Activated CD4-positive, alpha-beta memory T cell treated with anti-CD3 and anti-CD28 coated beads for 36 hours (primary cell): ENCODE measurements at regions not wholly inside any gene's neighbourhood (a gene's known extent, or its start where the extent isn't known, plus 50 kb on each side); places are given as distances from the start of the nearest gene placed in this dataset.

Experiments
- CTCF ChIA-PET: fragments of 350-600 bp; sonication (Branson Sonifier 250); formaldehyde crosslinking; loops from one replicate; lab custom pipeline; 2021; ENCODE audit warnings: antibody characterized with exemption, inconsistent platforms; lab: Charles Lee
- POLR2A ChIA-PET: fragments of 350-600 bp; sonication (Branson Sonifier 250); formaldehyde crosslinking; loops from one replicate; lab custom pipeline; 2021; ENCODE audit warnings: antibody characterized with exemption; lab: Charles Lee
- DNase-seq: peaks from one replicate; pipeline ENCODE4 v3.0.0-alpha.2; 2020
- H3K27ac Mint-ChIP-seq: one replicate; pipeline ENCODE4 v1.8.0; 2021; ENCODE audit warnings: mixed read lengths
- H3K27me3 Mint-ChIP-seq: one replicate; pipeline ENCODE4 v1.8.0; 2021; ENCODE audit warnings: mixed read lengths
- H3K36me3 Mint-ChIP-seq: one replicate; pipeline ENCODE4 v1.8.0; 2021; ENCODE audit warnings: mixed read lengths
- H3K4me1 Mint-ChIP-seq: one replicate; pipeline ENCODE4 v1.8.0; 2021; ENCODE audit warnings: low read depth, mixed read lengths
- H3K4me3 Mint-ChIP-seq: one replicate; pipeline ENCODE4 v1.8.0; 2021; ENCODE audit warnings: mild to moderate bottlenecking, mixed read lengths
- H3K9me3 Mint-ChIP-seq: one replicate; pipeline ENCODE4 v1.8.0; 2021; ENCODE audit warnings: mixed read lengths
- intact Hi-C: fragments of 100-400 bp; cut with micrococcal nuclease; formaldehyde crosslinking; loops from one replicate; pipeline ENCODE4 v1.15.1; 2023

DNA sequence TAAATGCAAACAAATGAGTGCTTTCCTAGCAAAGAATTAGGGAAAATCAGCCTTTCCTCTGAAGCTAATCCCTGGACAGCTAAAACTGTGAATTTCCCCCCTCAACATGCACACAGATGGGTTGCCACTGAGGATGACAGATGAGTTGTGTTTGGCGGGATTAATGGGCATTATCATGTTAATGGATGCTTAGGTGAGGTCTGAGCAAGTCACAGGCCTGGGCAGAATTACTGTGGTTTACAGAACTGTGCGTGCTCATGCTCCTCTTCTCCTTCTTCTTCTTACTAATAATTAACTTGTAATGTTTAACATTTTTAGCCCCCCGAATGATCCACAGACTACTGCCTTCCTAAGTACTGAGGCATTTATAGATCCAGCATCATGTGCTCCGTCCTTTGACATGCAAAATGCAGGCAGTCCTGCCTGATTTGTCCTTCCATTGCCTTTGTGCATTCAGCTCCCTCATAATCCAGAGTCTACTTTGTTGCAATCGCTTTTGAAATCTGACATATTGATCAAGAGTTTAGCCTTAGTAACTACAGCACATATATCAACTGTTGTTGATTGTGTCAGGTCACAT, 753.4 kb upstream of the MMS22L start:
- no peak for DNase-seq
- Mint-ChIP-seq H3K27me3 (no peaks in the 10 kb centered on the region), H3K4me3 (no peak overlapping the region), H3K27ac (no peak overlapping the region), H3K4me1 (no peaks in the 10 kb centered on the region), H3K9me3 (no peaks in the 10 kb centered on the region), H3K36me3 (no peaks in the 10 kb centered on the region)
- intact Hi-C loops, result no loop called here
- ChIA-PET CTCF (no interaction called here), POLR2A (no interaction called here)

GRCh38 chr6:98037571-98037970, 754.6 kb upstream of the MMS22L start:
- no peak overlapping the region for H3K27ac Mint-ChIP-seq
- ChIA-PET CTCF (no interaction called here), POLR2A (no interaction called here)
- DNase-seq, result no peak
- H3K9me3 Mint-ChIP-seq, result no peaks in the 10 kb centered on the region
- no peaks in the 10 kb centered on the region for H3K4me1 Mint-ChIP-seq
- intact Hi-C loops, result no loop called here
- no peaks in the 10 kb centered on the region for H3K36me3 Mint-ChIP-seq
- no peaks in the 10 kb centered on the region for H3K27me3 Mint-ChIP-seq
- H3K4me3 Mint-ChIP-seq, result no peak overlapping the region

DNA sequence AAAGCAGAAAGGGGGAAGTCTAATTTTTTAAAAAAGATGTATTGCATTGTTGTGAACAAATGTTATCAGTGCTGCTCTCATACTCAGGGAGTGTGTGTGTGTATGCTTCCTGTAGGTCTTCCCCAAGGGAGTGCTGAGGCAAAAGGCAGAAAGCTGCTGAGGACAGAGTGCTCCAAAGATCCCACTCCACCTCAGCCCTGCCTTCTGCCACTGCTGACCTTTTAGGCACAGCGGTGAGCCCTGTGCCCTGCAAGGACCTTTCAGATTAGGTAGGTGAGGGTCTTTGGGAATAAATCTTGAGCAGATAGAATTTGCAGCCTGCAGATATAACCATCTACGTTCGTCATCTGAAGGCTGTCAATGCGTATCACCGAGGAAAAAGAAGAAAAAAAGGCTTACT, 756.4 kb upstream of the MMS22L start:
- intact Hi-C loops, result no loop called here
- Mint-ChIP-seq H3K4me3 (no peak overlapping the region), H3K9me3 (no peaks in the 10 kb centered on the region), H3K27me3 (no peaks in the 10 kb centered on the region), H3K4me1 (no peaks in the 10 kb centered on the region), H3K36me3 (no peaks in the 10 kb centered on the region), H3K27ac (no peak overlapping the region)
- DNase-seq, result no peak
- POLR2A ChIA-PET, result no interaction called here
- CTCF ChIA-PET, result no interaction called here

- H3K36me3 Mint-ChIP-seq, result no peaks in the 10 kb centered on the region
- H3K27me3 Mint-ChIP-seq, result no peaks in the 10 kb centered on the region
- ChIA-PET CTCF (no interaction called here), POLR2A (no interaction called here)
- intact Hi-C loops, result no loop called here
- no peaks in the 10 kb centered on the region for H3K4me1 Mint-ChIP-seq
- H3K9me3 Mint-ChIP-seq, result no peaks in the 10 kb centered on the region
- H3K4me3 Mint-ChIP-seq, result no peak overlapping the region
- no peak overlapping the region for H3K27ac Mint-ChIP-seq
- no peak for DNase-seq
Observed at GRCh38 chr6:98039904-98040607, 757.0 kb upstream of the MMS22L start.

DNA sequence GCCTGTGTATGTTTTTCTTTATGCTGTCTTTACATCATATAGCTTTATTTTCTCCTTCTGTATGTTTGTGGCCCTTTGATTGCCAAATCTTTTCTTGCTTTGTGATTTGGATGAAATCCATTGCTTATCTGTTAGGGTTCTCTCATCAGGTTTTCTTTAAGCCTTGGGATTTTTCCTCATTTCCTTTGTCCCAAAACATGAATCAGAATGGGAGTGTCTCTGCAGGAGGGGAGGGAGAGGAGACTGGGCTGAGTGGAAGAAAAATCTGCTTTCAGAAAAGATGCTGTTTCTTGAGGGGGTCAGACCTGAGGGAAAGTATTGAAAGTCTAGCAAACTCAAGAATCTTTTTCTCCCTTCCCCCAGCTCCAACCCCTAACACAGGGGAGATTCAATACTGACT, 758.0 kb upstream of the MMS22L start:
- ChIA-PET CTCF (no interaction called here), POLR2A (no interaction called here)
- intact Hi-C loops, result no loop called here
- Mint-ChIP-seq H3K36me3 (no peaks in the 10 kb centered on the region), H3K4me3 (no peak overlapping the region), H3K9me3 (no peaks in the 10 kb centered on the region), H3K4me1 (no peaks in the 10 kb centered on the region), H3K27me3 (no peaks in the 10 kb centered on the region), H3K27ac (no peak overlapping the region)
- DNase-seq, result no peak

GRCh38 chr6:98041921-98042320, 758.9 kb upstream of the MMS22L start:
- no peaks in the 10 kb centered on the region for H3K27me3 Mint-ChIP-seq
- intact Hi-C loops, result no loop called here
- no peaks in the 10 kb centered on the region for H3K36me3 Mint-ChIP-seq
- H3K9me3 Mint-ChIP-seq, result no peaks in the 10 kb centered on the region
- ChIA-PET CTCF (no interaction called here), POLR2A (no interaction called here)
- DNase-seq, result no peak
- H3K4me3 Mint-ChIP-seq, result no peak overlapping the region
- H3K4me1 Mint-ChIP-seq, result no peaks in the 10 kb centered on the region
- H3K27ac Mint-ChIP-seq, result no peak overlapping the region

- POLR2A ChIA-PET, result no interaction called here
- Mint-ChIP-seq H3K9me3 (no peaks in the 10 kb centered on the region), H3K4me3 (no peak overlapping the region), H3K27me3 (no peaks in the 10 kb centered on the region), H3K27ac (no peak overlapping the region), H3K4me1 (no peaks in the 10 kb centered on the region), H3K36me3 (no peaks in the 10 kb centered on the region)
- intact Hi-C loops, result no loop called here
- DNase-seq, result no peak
- CTCF ChIA-PET, result no interaction called here
Observed at GRCh38 chr6:98044151-98044561, 761.1 kb upstream of the MMS22L start.

DNA sequence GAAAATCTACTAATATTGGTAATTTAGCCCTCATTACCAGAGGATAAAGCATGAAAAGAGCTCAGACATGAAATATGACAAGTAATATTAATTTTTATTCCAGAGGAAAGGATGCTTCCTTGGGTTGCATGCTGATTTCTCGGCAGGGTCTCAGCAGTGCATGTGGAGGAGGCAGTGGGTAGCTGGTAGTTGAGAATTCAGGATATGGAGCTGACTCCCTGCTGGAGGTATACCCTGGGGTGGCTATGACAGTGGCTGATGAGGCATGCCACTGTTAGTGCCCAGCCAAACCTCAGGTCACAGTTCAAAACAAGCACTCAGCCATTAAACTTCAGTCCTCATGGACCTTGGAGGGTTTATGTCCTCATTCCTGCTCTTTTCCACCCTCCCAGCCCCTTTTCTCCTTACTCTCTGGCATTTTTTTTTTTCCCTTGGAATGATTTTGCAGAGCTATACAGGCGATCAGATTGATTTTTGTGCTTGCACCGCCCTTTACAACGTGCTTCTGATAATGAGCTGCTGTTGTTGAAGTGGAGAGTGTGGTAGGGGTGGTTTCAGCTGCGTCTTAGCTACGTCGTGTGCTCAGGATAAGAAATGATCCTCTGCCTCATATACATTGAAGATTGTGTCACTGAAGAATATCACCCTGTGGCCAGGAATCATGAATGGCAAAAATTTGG, 761.9 kb upstream of the MMS22L start:
- Mint-ChIP-seq H3K27ac (no peak overlapping the region), H3K36me3 (no peaks in the 10 kb centered on the region), H3K27me3 (no peaks in the 10 kb centered on the region), H3K4me1 (no peaks in the 10 kb centered on the region), H3K9me3 (no peaks in the 10 kb centered on the region), H3K4me3 (no peak overlapping the region)
- intact Hi-C loops, result no loop called here
- ChIA-PET CTCF (no interaction called here), POLR2A (no interaction called here)
- no peak for DNase-seq

GRCh38 chr6:98047164-98047563, 764.1 kb upstream of the MMS22L start:
- no peaks in the 10 kb centered on the region for H3K27me3 Mint-ChIP-seq
- H3K27ac Mint-ChIP-seq, result no peak overlapping the region
- POLR2A ChIA-PET, result no interaction called here
- no peaks in the 10 kb centered on the region for H3K36me3 Mint-ChIP-seq
- H3K4me3 Mint-ChIP-seq, result no peak overlapping the region
- CTCF ChIA-PET, result no interaction called here
- no peak for DNase-seq
- no peaks in the 10 kb centered on the region for H3K9me3 Mint-ChIP-seq
- intact Hi-C loops, result no loop called here
- no peaks in the 10 kb centered on the region for H3K4me1 Mint-ChIP-seq

DNA sequence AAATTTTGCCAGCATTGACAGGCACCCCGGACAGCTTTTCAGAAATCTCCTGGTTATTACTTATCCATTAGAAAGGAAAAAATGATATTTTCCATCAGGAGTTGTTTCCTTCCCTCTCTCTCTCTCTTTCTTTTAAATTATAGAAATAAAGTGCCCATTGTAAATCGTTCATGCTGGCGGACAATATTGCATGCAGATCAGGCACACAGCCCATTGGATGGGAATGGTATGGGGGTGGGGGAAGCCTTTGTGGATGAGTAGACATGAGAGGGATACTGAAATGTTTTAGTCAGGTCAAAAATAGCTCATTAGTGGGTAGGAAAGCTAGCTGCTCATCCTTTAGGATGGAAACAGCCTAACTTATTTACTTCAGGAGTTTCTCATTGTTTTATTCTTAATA, 764.9 kb upstream of the MMS22L start:
- H3K9me3 Mint-ChIP-seq, result no peaks in the 10 kb centered on the region
- no peak overlapping the region for H3K27ac Mint-ChIP-seq
- H3K27me3 Mint-ChIP-seq, result no peaks in the 10 kb centered on the region
- H3K36me3 Mint-ChIP-seq, result no peaks in the 10 kb centered on the region
- H3K4me1 Mint-ChIP-seq, result no peaks in the 10 kb centered on the region
- no peak overlapping the region for H3K4me3 Mint-ChIP-seq
- intact Hi-C loops, result no loop called here
- ChIA-PET POLR2A (no interaction called here), CTCF (no interaction called here)
- no peak for DNase-seq

- Mint-ChIP-seq H3K9me3 (no peaks in the 10 kb centered on the region), H3K36me3 (no peaks in the 10 kb centered on the region), H3K27me3 (no peaks in the 10 kb centered on the region), H3K4me3 (no peak overlapping the region), H3K4me1 (no peaks in the 10 kb centered on the region), H3K27ac (no peak overlapping the region)
- intact Hi-C loops, result no loop called here
- ChIA-PET CTCF (no interaction called here), POLR2A (no interaction called here)
- DNase-seq, result no peak
Observed at GRCh38 chr6:98054453-98054852, 771.4 kb upstream of the MMS22L start.

- Mint-ChIP-seq H3K27me3 (no peaks in the 10 kb centered on the region), H3K27ac (no peak overlapping the region), H3K4me1 (no peaks in the 10 kb centered on the region), H3K9me3 (peaks cover 6% of the 10 kb centered on the region), H3K36me3 (no peaks in the 10 kb centered on the region), H3K4me3 (no peak overlapping the region)
- intact Hi-C loops, result no loop called here
- CTCF ChIA-PET, result no interaction called here
- DNase-seq, result no peak
- POLR2A ChIA-PET, result no interaction called here
Observed at GRCh38 chr6:98056955-98057354, 773.9 kb upstream of the MMS22L start.

DNA sequence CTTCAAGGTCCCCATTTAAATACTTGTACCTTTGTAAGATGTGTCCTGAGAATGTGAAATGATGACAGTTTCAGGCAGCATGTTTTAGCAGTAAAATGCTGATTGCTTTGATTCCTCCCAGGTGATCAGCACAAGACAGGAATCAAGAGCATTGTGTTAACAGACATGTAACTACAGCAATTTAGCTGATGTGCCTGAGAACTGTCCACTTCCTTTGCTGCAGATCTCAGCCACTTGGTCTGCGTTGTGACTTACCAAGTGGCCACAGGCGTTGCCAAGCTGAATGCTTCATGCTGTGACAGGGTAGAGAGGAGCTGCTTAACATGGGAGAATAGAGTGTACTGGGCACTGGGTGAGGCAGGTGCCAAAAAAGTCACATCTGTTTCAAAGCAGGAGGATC, 767.0 kb upstream of the POU3F2 start:
- H3K9me3 Mint-ChIP-seq, result no peaks in the 10 kb centered on the region
- POLR2A ChIA-PET, result no interaction called here

More for the DNA sequence above, 767.0 kb upstream of the POU3F2 start:
- Mint-ChIP-seq H3K27me3 (no peaks in the 10 kb centered on the region), H3K4me3 (no peak overlapping the region), H3K27ac (no peak overlapping the region), H3K4me1 (no peaks in the 10 kb centered on the region), H3K36me3 (no peaks in the 10 kb centered on the region)
- DNase-seq, result no peak
- intact Hi-C loops, result no loop called here
- CTCF ChIA-PET, result no interaction called here
